Adrenal gland (tissue), 5 donors: ENCODE measurements at regions not wholly inside any gene's neighbourhood (a gene's known extent, or its start where the extent isn't known, plus 50 kb on each side); places are given as distances from the start of the nearest gene placed in this dataset.

Experiments used
- POLR2A ChIP-seq, 2 donors: fragments of 450-650 bp; IDR thresholded peaks; one replicate each; pipeline ENCODE4 v1.6.1; 2017; ENCODE audit warnings: antibody characterized with exemption in 2 of 2, mild to moderate bottlenecking in 2 of 2, moderate library complexity in 1 of 2
- TF ChIP-seq, protein P1 (sequence below), 6 experiments: fragments of 450-650 bp in 4 of 6; fragments of 200-600 bp in 2 of 6; sonication (generic) in 1 of 6; IDR thresholded peaks; 1 replicate in 5 of 6; 2 replicates in 1 of 6; pipeline versions ENCODE4 v1.5.1 to v1.8.0; 2016 to 2021; ENCODE audit warnings: antibody characterized with exemption in 6 of 6, mild to moderate bottlenecking in 2 of 6, moderate library complexity in 1 of 6
- donor health status: DM: no; HTN: no; CAD: no.

DNA sequence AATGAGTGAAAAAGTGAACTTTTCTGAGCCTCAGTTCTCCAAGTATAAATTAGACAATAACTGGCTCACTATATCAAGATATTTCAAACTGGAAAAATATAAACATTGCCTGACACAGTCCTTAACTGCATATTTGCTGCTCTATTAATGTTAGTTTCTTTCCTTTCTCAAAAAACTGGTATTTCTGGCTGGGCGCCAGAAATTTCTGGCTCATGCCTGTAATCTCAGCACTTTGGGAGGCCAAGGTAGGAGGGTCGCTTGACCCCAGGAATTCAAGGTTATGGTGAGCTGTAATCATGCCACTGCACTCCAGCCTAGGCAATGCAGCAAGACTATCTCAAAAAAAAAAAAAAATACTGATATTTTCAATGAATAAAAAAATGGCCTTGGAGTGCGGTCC lies 227.0 kb downstream of the MAGEB17 start:
- no peak for TF ChIP-seq POLR2A (IDR thresholded peaks at IDR 0.05)
- TF ChIP-seq, protein P1, sequence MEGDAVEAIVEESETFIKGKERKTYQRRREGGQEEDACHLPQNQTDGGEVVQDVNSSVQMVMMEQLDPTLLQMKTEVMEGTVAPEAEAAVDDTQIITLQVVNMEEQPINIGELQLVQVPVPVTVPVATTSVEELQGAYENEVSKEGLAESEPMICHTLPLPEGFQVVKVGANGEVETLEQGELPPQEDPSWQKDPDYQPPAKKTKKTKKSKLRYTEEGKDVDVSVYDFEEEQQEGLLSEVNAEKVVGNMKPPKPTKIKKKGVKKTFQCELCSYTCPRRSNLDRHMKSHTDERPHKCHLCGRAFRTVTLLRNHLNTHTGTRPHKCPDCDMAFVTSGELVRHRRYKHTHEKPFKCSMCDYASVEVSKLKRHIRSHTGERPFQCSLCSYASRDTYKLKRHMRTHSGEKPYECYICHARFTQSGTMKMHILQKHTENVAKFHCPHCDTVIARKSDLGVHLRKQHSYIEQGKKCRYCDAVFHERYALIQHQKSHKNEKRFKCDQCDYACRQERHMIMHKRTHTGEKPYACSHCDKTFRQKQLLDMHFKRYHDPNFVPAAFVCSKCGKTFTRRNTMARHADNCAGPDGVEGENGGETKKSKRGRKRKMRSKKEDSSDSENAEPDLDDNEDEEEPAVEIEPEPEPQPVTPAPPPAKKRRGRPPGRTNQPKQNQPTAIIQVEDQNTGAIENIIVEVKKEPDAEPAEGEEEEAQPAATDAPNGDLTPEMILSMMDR (IDR thresholded peaks at IDR 0.05): no peak
